Mesenchymal stem cell (in vitro differentiated cells and primary cell): ENCODE measurements at regions not wholly inside any gene's neighbourhood (a gene's known extent, or its start where the extent isn't known, plus 50 kb on each side); places are given as distances from the start of the nearest gene placed in this dataset.

Source experiments
- DNase-seq: peaks from one replicate; pipeline ENCODE4 v3.0.0-alpha.2; 2013
- H2AFZ ChIP-seq: one replicate; pipeline ENCODE4 v1.6.1; 2013; ENCODE audit warnings: low read depth, mild to moderate bottlenecking, control low read depth, inconsistent platforms, low read length, moderate library complexity
- H2AK5ac ChIP-seq: 2 replicates; pipeline ENCODE4 v1.6.1; 2013; ENCODE audit warnings: low read length, moderate library complexity, mild to moderate bottlenecking, inconsistent platforms; ENCODE audit not compliant: severe bottlenecking
- H2BK120ac ChIP-seq: one replicate; pipeline ENCODE4 v1.6.1; 2013; ENCODE audit warnings: low read depth, mild to moderate bottlenecking, inconsistent platforms, low read length, moderate library complexity
- H2BK12ac ChIP-seq, 2 experiments: one replicate each; pipeline ENCODE4 v1.6.1; 2013; ENCODE audit warnings: inconsistent platforms in 2 of 2, low read length in 2 of 2, mild to moderate bottlenecking in 2 of 2, moderate library complexity in 2 of 2, control low read depth in 1 of 2
- H2BK15ac ChIP-seq: one replicate; pipeline ENCODE4 v1.6.1; 2013; ENCODE audit warnings: mild to moderate bottlenecking, low read depth, inconsistent platforms; ENCODE audit not compliant: poor library complexity, severe bottlenecking
- H2BK5ac ChIP-seq: 2 replicates; pipeline ENCODE4 v1.6.1; 2013; ENCODE audit warnings: low read depth, mild to moderate bottlenecking, low read length, control low read depth, inconsistent platforms; ENCODE audit not compliant: poor library complexity, severe bottlenecking
- H3K14ac ChIP-seq, 2 experiments: one replicate each; pipeline ENCODE4 v1.6.1; 2013; ENCODE audit warnings: inconsistent platforms in 2 of 2, low read length in 2 of 2, control low read depth in 1 of 2, mild to moderate bottlenecking in 1 of 2, moderate library complexity in 1 of 2
- H3K18ac ChIP-seq, 2 experiments: one replicate each; pipeline ENCODE4 v1.6.1; 2013; ENCODE audit warnings: inconsistent platforms in 2 of 2, low read length in 2 of 2, control low read depth in 1 of 2, low read depth in 1 of 2, mild to moderate bottlenecking in 1 of 2
- H3K23ac ChIP-seq, 2 experiments: one replicate each; pipeline ENCODE4 v1.6.1; 2013; ENCODE audit warnings: inconsistent platforms in 2 of 2, low read length in 2 of 2, mild to moderate bottlenecking in 2 of 2, moderate library complexity in 2 of 2, control low read depth in 1 of 2
- H3K27ac ChIP-seq: 2 replicates; pipeline ENCODE4 v1.5.1; 2013; ENCODE audit warnings: mild to moderate bottlenecking, moderate library complexity, low read length, control low read depth, inconsistent platforms; ENCODE audit not compliant: poor library complexity, severe bottlenecking
- H3K27me3 ChIP-seq, 2 experiments: 2 replicates each; pipeline versions ENCODE4 v1.6.1 to v1.7.0; 2013; ENCODE audit warnings: low read length in 2 of 2, mild to moderate bottlenecking in 2 of 2, moderate library complexity in 2 of 2, control low read depth in 1 of 2, inconsistent platforms in 1 of 2; ENCODE audit not compliant: control insufficient read depth in 1 of 2, insufficient read depth in 1 of 2
- H3K36me3 ChIP-seq, 2 experiments: 2 replicates each; pipeline versions ENCODE4 v1.6.1 to v1.7.0; 2013; ENCODE audit warnings: low read length in 2 of 2, control low read depth in 1 of 2, inconsistent platforms in 1 of 2, low read depth in 1 of 2, mild to moderate bottlenecking in 1 of 2; ENCODE audit not compliant: insufficient read depth in 2 of 2, control insufficient read depth in 1 of 2
- H3K4ac ChIP-seq, 2 experiments: one replicate each; pipeline ENCODE4 v1.6.1; 2013; ENCODE audit warnings: inconsistent platforms in 2 of 2, low read length in 2 of 2, mild to moderate bottlenecking in 2 of 2, moderate library complexity in 2 of 2, control low read depth in 1 of 2, low read depth in 1 of 2
- H3K4me1 ChIP-seq: 2 replicates; pipeline ENCODE4 v1.6.1; 2013; ENCODE audit warnings: low read depth, low read length, control low read depth; ENCODE audit not compliant: control insufficient read depth, insufficient read depth
- H3K4me2 ChIP-seq: 2 replicates; pipeline ENCODE4 v1.6.1; 2013; ENCODE audit warnings: low read length, mild to moderate bottlenecking, inconsistent platforms; ENCODE audit not compliant: poor library complexity, severe bottlenecking
- H3K4me3 ChIP-seq, 2 experiments: 2 replicates each; pipeline versions ENCODE4 v1.5.1 to v1.7.0; 2013; ENCODE audit warnings: low read length in 2 of 2, mild to moderate bottlenecking in 2 of 2, control low read depth in 1 of 2, low read depth in 1 of 2; ENCODE audit not compliant: insufficient read depth in 1 of 2
- H3K79me1 ChIP-seq: replicated peaks from 2 replicates; pipeline ENCODE4 v1.6.1; 2013; ENCODE audit warnings: mild to moderate bottlenecking, control low read depth, low read length, inconsistent platforms; ENCODE audit not compliant: poor library complexity, severe bottlenecking
- H3K9ac ChIP-seq: 2 replicates; pipeline ENCODE4 v1.7.0; 2013; ENCODE audit warnings: mild to moderate bottlenecking, low read length, moderate library complexity
- H3K9me3 ChIP-seq: 2 replicates; pipeline ENCODE4 v1.7.0; 2013; ENCODE audit warnings: mild to moderate bottlenecking, low read length; ENCODE audit not compliant: control insufficient read depth
- H4K8ac ChIP-seq: one replicate; pipeline ENCODE4 v1.6.1; 2013; ENCODE audit warnings: inconsistent platforms, mild to moderate bottlenecking, low read length, moderate library complexity
- H4K91ac ChIP-seq: one replicate; pipeline ENCODE4 v1.6.1; 2013; ENCODE audit warnings: mild to moderate bottlenecking, low read length, inconsistent platforms
- WGBS: methylation state at CpG from one replicate; pipeline ENCODE4 v1.1.7; 2013; ENCODE audit warnings: mixed read lengths; 5-methylcytosine and 5-hydroxymethylcytosine counted together

GRCh38 chr15:62482785-62483429 is 317.8 kb upstream of the C2CD4B start:
- Histone ChIP-seq H3K4me3 (no peak overlapping the region), H3K18ac (peak overlapping the region in 1 of 2 experiments; percentile 68), H4K91ac (no peak overlapping the region), H2BK12ac (peak overlapping the region in 1 of 2 experiments; percentile 18), H2BK120ac (no peak overlapping the region), H2BK5ac (no peak overlapping the region), H3K4me1 (peaks cover 5% of the 10 kb centered on the region), H3K4ac (no peak overlapping the region), H2AFZ (no peak overlapping the region), H3K4me2 (no peak overlapping the region), H3K27me3 (no peaks in the 10 kb centered on the region), H4K8ac (peak overlapping the region; percentile 0), H3K23ac (no peak overlapping the region), H3K14ac (no peak overlapping the region), H3K9ac (peak overlapping the region; percentile 26), H3K9me3 (no peaks in the 10 kb centered on the region), H3K79me1 (peaks cover 20% of the 10 kb centered on the region), H3K36me3 (peaks cover 0 to 2% of the 10 kb centered on the region in 2 experiments), H2AK5ac (no peak overlapping the region), H3K27ac (no peak overlapping the region), H2BK15ac (no peak overlapping the region)
- peak; percentile 73 for DNase-seq
- 41% methylated on average over 5 of the region's 5 CpGs for whole genome bisulfite sequencing

GRCh38 chr15:62483814-62484213 is 318.7 kb upstream of the C2CD4B start:
- no peak overlapping the region for H3K23ac ChIP-seq
- H3K36me3 ChIP-seq = peaks cover 0 to 2% of the 10 kb centered on the region in 2 experiments
- H2AFZ ChIP-seq = no peak overlapping the region
- H2BK5ac ChIP-seq = no peak overlapping the region
- H3K4me2 ChIP-seq = no peak overlapping the region
- H3K4ac ChIP-seq = peak overlapping the region in 1 of 2 experiments; percentile 58
- no peak overlapping the region for H4K91ac ChIP-seq
- H3K79me1 ChIP-seq = peaks cover 17% of the 10 kb centered on the region
- H2BK120ac ChIP-seq = no peak overlapping the region
- H3K18ac ChIP-seq = peak overlapping the region; percentile 30 to 44
- no peak overlapping the region for H3K4me3 ChIP-seq
- H3K9ac ChIP-seq = peak overlapping the region; percentile 33
- no peaks in the 10 kb centered on the region for H3K9me3 ChIP-seq
- peak overlapping the region in 1 of 2 experiments; percentile 76 for H2BK12ac ChIP-seq
- H3K4me1 ChIP-seq = peaks cover 4% of the 10 kb centered on the region
- H2AK5ac ChIP-seq = no peak overlapping the region
- H4K8ac ChIP-seq = peak overlapping the region; percentile 19
- no peak overlapping the region for H2BK15ac ChIP-seq
- WGBS = 85% methylated on average over 4 of the region's 4 CpGs
- H3K14ac ChIP-seq = peak overlapping the region in 1 of 2 experiments; percentile 82
- H3K27me3 ChIP-seq = no peaks in the 10 kb centered on the region
- DNase-seq = no peak
- H3K27ac ChIP-seq = no peak overlapping the region

- H2BK15ac ChIP-seq = no peak overlapping the region
- H2BK120ac ChIP-seq = no peak overlapping the region
- no peak overlapping the region for H4K8ac ChIP-seq
- peak overlapping the region in 1 of 2 experiments; percentile 53 for H3K14ac ChIP-seq
- WGBS = 55% methylated on average over 5 of the region's 6 CpGs
- H3K36me3 ChIP-seq = peaks cover 0 to 2% of the 10 kb centered on the region in 2 experiments
- H3K4me2 ChIP-seq = no peak overlapping the region
- no peak overlapping the region for H2AFZ ChIP-seq
- H2AK5ac ChIP-seq = peak overlapping the region; percentile 23
- peak overlapping the region in 1 of 2 experiments; percentile 1 for H3K18ac ChIP-seq
- H3K4me3 ChIP-seq = no peak overlapping the region
- DNase-seq = no peak
- H3K4ac ChIP-seq = peak overlapping the region in 1 of 2 experiments; percentile 73
- no peaks in the 10 kb centered on the region for H3K9me3 ChIP-seq
- H2BK12ac ChIP-seq = peak overlapping the region in 1 of 2 experiments; percentile 60
- H3K4me1 ChIP-seq = peaks cover 4% of the 10 kb centered on the region
- H3K9ac ChIP-seq = no peak overlapping the region
- no peak overlapping the region for H2BK5ac ChIP-seq
- peaks cover 12% of the 10 kb centered on the region for H3K79me1 ChIP-seq
- peak overlapping the region; percentile 2 for H4K91ac ChIP-seq
- no peak overlapping the region for H3K27ac ChIP-seq
- H3K23ac ChIP-seq = no peak overlapping the region
- H3K27me3 ChIP-seq = no peaks in the 10 kb centered on the region
Observed at GRCh38 chr15:62485170-62485720, 320.2 kb upstream of the C2CD4B start.

- Histone ChIP-seq H3K14ac (no peak overlapping the region), H3K9ac (no peak overlapping the region), H3K4me2 (no peak overlapping the region), H2BK15ac (no peak overlapping the region), H3K18ac (no peak overlapping the region), H3K9me3 (no peaks in the 10 kb centered on the region), H3K36me3 (peaks cover 0 to 2% of the 10 kb centered on the region in 2 experiments), H3K4ac (no peak overlapping the region), H3K4me1 (peaks cover 4% of the 10 kb centered on the region), H2BK120ac (no peak overlapping the region), H2AFZ (no peak overlapping the region), H2AK5ac (no peak overlapping the region), H4K8ac (no peak overlapping the region), H4K91ac (no peak overlapping the region), H3K4me3 (no peak overlapping the region), H3K27me3 (no peaks in the 10 kb centered on the region), H2BK12ac (no peak overlapping the region), H2BK5ac (no peak overlapping the region), H3K27ac (no peak overlapping the region), H3K79me1 (peaks cover 11% of the 10 kb centered on the region), H3K23ac (no peak overlapping the region)
- DNase-seq = no peak
- WGBS = no CpG with 5 or more reads among the region's 1 CpG
Observed at GRCh38 chr15:62486041-62486440, 321.0 kb upstream of the C2CD4B start.
